Neural cell (in vitro differentiated cells): ENCODE measurements at regions not wholly inside any gene's neighbourhood (a gene's known extent, or its start where the extent isn't known, plus 50 kb on each side); places are given as distances from the start of the nearest gene placed in this dataset.

Source experiments
- EZH2 ChIP-seq: fragments of 200-600, 300-800 bp; shearing (Covaris generic), sonication (generic); IDR thresholded peaks from 2 replicates; pipeline ENCODE4 v1.6.1; 2014; ENCODE audit warnings: antibody characterized with exemption, low read length, borderline replicate concordance, mild to moderate bottlenecking; ENCODE audit not compliant: insufficient read depth, poor library complexity, severe bottlenecking
- REST ChIP-seq: IDR thresholded peaks from 2 replicates; pipeline ENCODE4 v1.6.1; 2012; ENCODE audit warnings: borderline replicate concordance
- SMC3 ChIP-seq: fragments of 450-650 bp; conservative IDR thresholded peaks from 2 replicates; pipeline ENCODE4 v1.6.1; 2014; ENCODE audit warnings: antibody characterized with exemption, mild to moderate bottlenecking, moderate library complexity; ENCODE audit not compliant: poor library complexity
- TF ChIP-seq, protein P1 (sequence below): fragments of 450-650 bp; IDR thresholded peaks from 2 replicates; pipeline ENCODE4 v1.5.1; 2014; ENCODE audit warnings: antibody characterized with exemption, mild to moderate bottlenecking, moderate library complexity; ENCODE audit not compliant: poor library complexity, severe bottlenecking

DNA sequence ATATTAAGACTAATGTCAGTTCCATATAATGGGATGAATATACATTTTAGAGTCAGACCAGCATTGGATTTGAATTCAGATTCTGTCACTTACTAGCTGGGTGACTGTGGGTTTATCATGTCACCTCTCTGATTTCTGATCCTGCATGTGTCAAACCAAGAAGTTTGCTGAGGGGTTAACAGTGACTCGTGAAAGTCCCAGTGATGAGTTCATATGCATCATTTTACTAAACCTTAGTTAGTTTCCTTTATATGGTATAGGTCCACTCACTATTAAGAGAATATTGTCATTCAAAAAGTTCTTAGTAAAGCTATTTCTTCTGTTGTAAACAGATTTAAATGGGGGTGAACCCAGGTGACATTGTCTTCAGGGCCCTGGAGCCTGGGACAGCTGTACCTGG, 102.3 kb downstream of the ZNF621 start:
- TF ChIP-seq, protein P1, sequence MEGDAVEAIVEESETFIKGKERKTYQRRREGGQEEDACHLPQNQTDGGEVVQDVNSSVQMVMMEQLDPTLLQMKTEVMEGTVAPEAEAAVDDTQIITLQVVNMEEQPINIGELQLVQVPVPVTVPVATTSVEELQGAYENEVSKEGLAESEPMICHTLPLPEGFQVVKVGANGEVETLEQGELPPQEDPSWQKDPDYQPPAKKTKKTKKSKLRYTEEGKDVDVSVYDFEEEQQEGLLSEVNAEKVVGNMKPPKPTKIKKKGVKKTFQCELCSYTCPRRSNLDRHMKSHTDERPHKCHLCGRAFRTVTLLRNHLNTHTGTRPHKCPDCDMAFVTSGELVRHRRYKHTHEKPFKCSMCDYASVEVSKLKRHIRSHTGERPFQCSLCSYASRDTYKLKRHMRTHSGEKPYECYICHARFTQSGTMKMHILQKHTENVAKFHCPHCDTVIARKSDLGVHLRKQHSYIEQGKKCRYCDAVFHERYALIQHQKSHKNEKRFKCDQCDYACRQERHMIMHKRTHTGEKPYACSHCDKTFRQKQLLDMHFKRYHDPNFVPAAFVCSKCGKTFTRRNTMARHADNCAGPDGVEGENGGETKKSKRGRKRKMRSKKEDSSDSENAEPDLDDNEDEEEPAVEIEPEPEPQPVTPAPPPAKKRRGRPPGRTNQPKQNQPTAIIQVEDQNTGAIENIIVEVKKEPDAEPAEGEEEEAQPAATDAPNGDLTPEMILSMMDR: no peak
- no peak for TF ChIP-seq EZH2
- no peak for TF ChIP-seq REST
- no peak for TF ChIP-seq SMC3
